Parathyroid adenoma (tissue), 2 donors: ENCODE measurements at regions not wholly inside any gene's neighbourhood (a gene's known extent, or its start where the extent isn't known, plus 50 kb on each side); places are given as distances from the start of the nearest gene placed in this dataset.

Experiments
- H2AFZ ChIP-seq: fragments of 300-600 bp; sonication (generic); one replicate; pipeline ENCODE4 v1.7.0; 2017; ENCODE audit warnings: antibody characterized with exemption, mild to moderate bottlenecking
- H3K27ac ChIP-seq: fragments of 300-600 bp; sonication (generic); one replicate; pipeline ENCODE4 v1.7.0; 2017
- H3K27me3 ChIP-seq: fragments of 300-600 bp; sonication (generic); one replicate; pipeline ENCODE4 v1.7.0; 2017; ENCODE audit warnings: low read length; ENCODE audit not compliant: control insufficient read depth, insufficient read depth
- H3K36me3 ChIP-seq: fragments of 300-600 bp; sonication (generic); one replicate; pipeline ENCODE4 v1.7.0; 2017; ENCODE audit warnings: low read length; ENCODE audit not compliant: control insufficient read depth, insufficient read depth
- H3K4me1 ChIP-seq: fragments of 300-600 bp; sonication (generic); one replicate; pipeline ENCODE4 v1.7.0; 2017; ENCODE audit warnings: control low read depth
- H3K4me2 ChIP-seq: fragments of 300-600 bp; sonication (generic); one replicate; pipeline ENCODE4 v1.7.0; 2017; ENCODE audit warnings: low read length
- H3K4me3 ChIP-seq: fragments of 300-600 bp; sonication (generic); one replicate; pipeline ENCODE4 v1.7.0; 2017; ENCODE audit warnings: low read depth, low read length
- H3K79me2 ChIP-seq: fragments of 300-600 bp; sonication (generic); one replicate; pipeline ENCODE4 v1.7.0; 2017; ENCODE audit warnings: control low read depth
- H3K9ac ChIP-seq: fragments of 300-600 bp; sonication (generic); one replicate; pipeline ENCODE4 v1.7.0; 2017; ENCODE audit warnings: mild to moderate bottlenecking
- H3K9me3 ChIP-seq: fragments of 300-600 bp; sonication (generic); one replicate; pipeline ENCODE4 v1.7.0; 2017; ENCODE audit warnings: low read length; ENCODE audit not compliant: control insufficient read depth
- CTCF ChIP-seq: fragments of 300-600 bp; sonication (generic); IDR thresholded peaks from one replicate; pipeline ENCODE4 v1.7.0; 2017; ENCODE audit warnings: antibody characterized with exemption, mild to moderate bottlenecking
- donor health status: primary hyperparathyroidism.

DNA sequence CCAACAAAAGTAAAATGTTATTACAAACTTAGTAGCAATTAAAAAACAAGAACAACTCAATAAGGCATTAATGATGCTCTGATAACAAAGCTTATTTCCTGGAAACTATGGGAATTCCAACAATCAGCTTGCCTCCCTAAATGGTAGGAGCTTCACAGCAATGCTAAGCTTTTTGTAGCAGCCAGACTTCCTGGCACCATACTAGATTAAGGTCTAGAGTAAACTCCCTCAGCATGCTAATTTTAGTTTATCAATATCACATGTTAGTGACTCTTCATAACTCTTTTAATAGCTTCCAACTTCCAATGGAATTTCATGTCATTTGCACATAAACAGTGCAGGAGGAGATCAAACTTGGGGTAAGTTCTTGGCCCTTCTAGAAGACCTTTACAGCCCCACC is 782.0 kb downstream of the MCTP2 start:
- Histone ChIP-seq H2AFZ (no peak overlapping the region), H3K9ac (no peak overlapping the region), H3K27me3 (no peaks in the 10 kb centered on the region), H3K4me2 (no peak overlapping the region), H3K4me3 (no peak overlapping the region), H3K79me2 (no peaks in the 10 kb centered on the region), H3K9me3 (no peaks in the 10 kb centered on the region), H3K4me1 (no peaks in the 10 kb centered on the region), H3K36me3 (no peaks in the 10 kb centered on the region), H3K27ac (no peak overlapping the region)
- TF ChIP-seq CTCF = no peak

- no peak for TF ChIP-seq CTCF
- Histone ChIP-seq H3K36me3 (no peaks in the 10 kb centered on the region), H3K27ac (no peak overlapping the region), H3K9ac (no peak overlapping the region), H3K4me1 (no peaks in the 10 kb centered on the region), H2AFZ (no peak overlapping the region), H3K4me2 (no peak overlapping the region), H3K9me3 (no peaks in the 10 kb centered on the region), H3K4me3 (no peak overlapping the region), H3K79me2 (no peaks in the 10 kb centered on the region), H3K27me3 (no peaks in the 10 kb centered on the region)
These were observed 785.3 kb downstream of the MCTP2 start for GRCh38 chr15:95016511-95017229.

DNA sequence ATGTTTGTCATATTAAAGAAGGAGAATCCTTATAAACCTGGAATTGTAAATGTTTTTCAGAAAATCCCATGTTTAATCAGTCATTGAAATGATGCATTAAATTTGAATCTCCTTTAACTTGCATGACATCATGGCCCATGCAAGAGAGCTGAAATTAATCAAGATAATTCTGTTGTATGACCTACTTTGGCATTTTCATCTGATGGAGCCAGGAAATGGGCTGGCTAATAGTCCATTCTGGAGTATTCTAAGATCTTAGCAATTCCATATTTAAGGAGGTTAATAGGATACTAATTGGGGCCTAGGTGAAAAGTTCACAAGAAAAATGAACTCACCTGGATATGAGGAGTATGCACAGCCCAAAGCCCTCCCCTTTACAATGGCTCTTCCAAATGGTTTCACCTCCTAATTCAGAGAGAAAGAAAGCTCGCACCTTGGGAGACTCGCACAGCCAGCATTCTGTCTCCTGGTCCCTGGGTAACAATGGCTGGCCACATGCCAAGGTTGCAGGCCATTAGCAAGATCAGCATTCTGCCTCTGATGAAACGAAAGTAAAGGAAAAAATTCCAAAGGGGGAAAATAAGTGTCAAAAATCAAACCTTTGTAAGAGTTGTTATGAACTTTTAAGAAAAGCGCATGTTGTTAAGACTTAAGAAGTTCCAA is 786.4 kb downstream of the MCTP2 start:
- H3K4me3 ChIP-seq = no peak overlapping the region
- H3K9me3 ChIP-seq = no peaks in the 10 kb centered on the region
- no peak overlapping the region for H2AFZ ChIP-seq
- no peak for TF ChIP-seq CTCF
- no peaks in the 10 kb centered on the region for H3K79me2 ChIP-seq
- H3K4me2 ChIP-seq = peak overlapping the region; percentile 33
- no peaks in the 10 kb centered on the region for H3K27me3 ChIP-seq
- H3K27ac ChIP-seq = no peak overlapping the region
- H3K4me1 ChIP-seq = no peaks in the 10 kb centered on the region
- H3K36me3 ChIP-seq = no peaks in the 10 kb centered on the region
- H3K9ac ChIP-seq = no peak overlapping the region

- H3K4me3 ChIP-seq = no peak overlapping the region
- H3K9me3 ChIP-seq = no peaks in the 10 kb centered on the region
- no peaks in the 10 kb centered on the region for H3K27me3 ChIP-seq
- H3K36me3 ChIP-seq = no peaks in the 10 kb centered on the region
- H3K4me2 ChIP-seq = no peak overlapping the region
- H2AFZ ChIP-seq = no peak overlapping the region
- H3K79me2 ChIP-seq = no peaks in the 10 kb centered on the region
- no peak overlapping the region for H3K9ac ChIP-seq
- no peak overlapping the region for H3K27ac ChIP-seq
- no peak for TF ChIP-seq CTCF
- H3K4me1 ChIP-seq = no peaks in the 10 kb centered on the region
These were observed 787.7 kb downstream of the MCTP2 start for GRCh38 chr15:95018888-95019545.
